AG04449 (cell line): ENCODE measurements at regions not wholly inside any gene's neighbourhood (a gene's known extent, or its start where the extent isn't known, plus 50 kb on each side); places are given as distances from the start of the nearest gene placed in this dataset.
A peak's percentile ranks its signal among the peaks of the same experiment; 100 is the strongest.

Source experiments
- CTCF ChIA-PET: fragments of 350-600 bp; formaldehyde crosslinking; extraction: SDS; loops from one replicate; lab custom pipeline; 2021; ENCODE audit warnings: antibody characterized with exemption; lab: Yijun Ruan, JAX
- POLR2A ChIA-PET: fragments of 400-600, 350-600 bp; formaldehyde crosslinking; extraction: SDS; loops from one replicate; lab custom pipeline; 2020; ENCODE audit warnings: antibody characterized with exemption, inconsistent platforms; lab: Yijun Ruan, JAX
- DNase-seq: peaks from one replicate; pipeline ENCODE4 v3.0.0-alpha.2; 2010; ENCODE audit warnings: low read depth, low spot score
- H3K4me3 ChIP-seq: 2 replicates; pipeline ENCODE4 v1.5.1; 2011; ENCODE audit warnings: low read depth, mild to moderate bottlenecking, control low read depth, low read length
- TF ChIP-seq, protein P1 (sequence below): IDR thresholded peaks from one replicate; pipeline ENCODE4 v1.5.1; 2011; ENCODE audit warnings: mild to moderate bottlenecking, moderate library complexity, low read length, control low read depth, inconsistent platforms; ENCODE audit not compliant: insufficient read depth; ENCODE audit errors: missing control alignments

DNA sequence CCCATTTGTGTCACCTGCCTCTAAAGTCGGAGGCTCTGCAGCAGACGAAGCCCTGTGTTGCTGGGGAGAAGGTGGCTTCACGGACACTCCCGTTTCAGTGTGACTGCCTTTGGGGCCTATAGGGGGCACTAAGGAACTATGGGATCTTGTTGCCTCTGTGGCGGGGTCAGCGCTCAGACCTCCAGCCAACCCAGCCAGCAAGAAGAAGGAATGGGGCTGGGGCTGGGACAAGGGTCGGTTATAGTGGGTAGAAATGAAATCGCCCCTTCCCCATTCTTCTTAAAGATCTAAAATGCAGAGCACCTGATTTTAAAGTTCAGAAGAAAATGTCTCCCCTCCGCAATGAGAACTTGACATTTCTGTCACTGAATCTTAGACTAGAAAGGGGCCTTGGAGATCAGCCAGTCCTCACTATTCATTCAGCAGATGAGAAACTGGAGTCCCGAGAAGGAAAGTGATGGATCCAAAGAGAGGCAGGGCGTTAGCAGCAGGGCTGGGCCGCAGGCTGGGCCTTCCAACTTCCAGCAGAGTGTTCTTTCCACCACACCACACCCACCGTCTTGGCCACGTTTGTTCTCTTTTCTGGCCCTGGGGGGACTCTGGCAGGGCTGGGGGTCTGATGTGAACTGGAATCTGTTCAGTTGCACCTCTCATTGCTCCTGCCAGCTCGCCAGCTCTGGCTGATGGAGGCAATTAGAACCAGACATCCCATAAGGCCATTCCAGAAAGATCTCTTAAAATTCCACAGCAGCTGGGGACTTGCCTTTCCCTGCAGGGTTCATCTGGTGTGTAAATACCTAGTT, 195.4 kb downstream of the OPA1 start:
- POLR2A ChIA-PET = no interaction called here
- no peak overlapping the region for H3K4me3 ChIP-seq
- CTCF ChIA-PET = interaction anchor here (0.9 to 16.2 kb wide), 5 partner anchors 76 to 526 kb away, joined by 3 to 416 read pairs (median 3); no protein-coding TSS in a partner anchor
- DNase-seq = no peak
- TF ChIP-seq, protein P1, sequence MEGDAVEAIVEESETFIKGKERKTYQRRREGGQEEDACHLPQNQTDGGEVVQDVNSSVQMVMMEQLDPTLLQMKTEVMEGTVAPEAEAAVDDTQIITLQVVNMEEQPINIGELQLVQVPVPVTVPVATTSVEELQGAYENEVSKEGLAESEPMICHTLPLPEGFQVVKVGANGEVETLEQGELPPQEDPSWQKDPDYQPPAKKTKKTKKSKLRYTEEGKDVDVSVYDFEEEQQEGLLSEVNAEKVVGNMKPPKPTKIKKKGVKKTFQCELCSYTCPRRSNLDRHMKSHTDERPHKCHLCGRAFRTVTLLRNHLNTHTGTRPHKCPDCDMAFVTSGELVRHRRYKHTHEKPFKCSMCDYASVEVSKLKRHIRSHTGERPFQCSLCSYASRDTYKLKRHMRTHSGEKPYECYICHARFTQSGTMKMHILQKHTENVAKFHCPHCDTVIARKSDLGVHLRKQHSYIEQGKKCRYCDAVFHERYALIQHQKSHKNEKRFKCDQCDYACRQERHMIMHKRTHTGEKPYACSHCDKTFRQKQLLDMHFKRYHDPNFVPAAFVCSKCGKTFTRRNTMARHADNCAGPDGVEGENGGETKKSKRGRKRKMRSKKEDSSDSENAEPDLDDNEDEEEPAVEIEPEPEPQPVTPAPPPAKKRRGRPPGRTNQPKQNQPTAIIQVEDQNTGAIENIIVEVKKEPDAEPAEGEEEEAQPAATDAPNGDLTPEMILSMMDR = peak; percentile 74

DNA sequence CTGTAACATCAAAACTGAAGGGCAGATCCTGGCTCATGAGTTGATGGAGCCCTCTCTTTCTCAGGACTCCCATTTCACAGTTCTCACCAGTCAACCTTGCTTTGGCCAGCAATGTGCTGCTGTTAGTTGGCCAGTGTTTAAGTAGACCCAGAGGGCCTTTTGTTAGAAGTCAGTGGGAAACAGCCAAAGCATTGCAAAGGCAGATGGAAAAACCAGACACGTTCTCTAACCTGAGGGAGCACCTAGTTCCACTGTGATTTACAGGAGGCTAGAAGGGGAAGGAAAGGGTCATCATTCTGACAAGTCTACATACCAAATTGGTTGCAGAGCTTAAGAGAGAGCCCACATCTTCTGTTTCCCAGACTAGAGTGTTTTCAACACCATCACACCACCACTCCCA, 196.4 kb downstream of the OPA1 start:
- DNase-seq = no peak
- H3K4me3 ChIP-seq = no peak overlapping the region
- CTCF ChIA-PET = interaction anchor here (0.9 to 16.2 kb wide), 3 partner anchors 8 to 525 kb away, joined by 3 to 416 read pairs (median 5); no protein-coding TSS in a partner anchor
- TF ChIP-seq, protein P1 = no peak
- POLR2A ChIA-PET = no interaction called here

DNA sequence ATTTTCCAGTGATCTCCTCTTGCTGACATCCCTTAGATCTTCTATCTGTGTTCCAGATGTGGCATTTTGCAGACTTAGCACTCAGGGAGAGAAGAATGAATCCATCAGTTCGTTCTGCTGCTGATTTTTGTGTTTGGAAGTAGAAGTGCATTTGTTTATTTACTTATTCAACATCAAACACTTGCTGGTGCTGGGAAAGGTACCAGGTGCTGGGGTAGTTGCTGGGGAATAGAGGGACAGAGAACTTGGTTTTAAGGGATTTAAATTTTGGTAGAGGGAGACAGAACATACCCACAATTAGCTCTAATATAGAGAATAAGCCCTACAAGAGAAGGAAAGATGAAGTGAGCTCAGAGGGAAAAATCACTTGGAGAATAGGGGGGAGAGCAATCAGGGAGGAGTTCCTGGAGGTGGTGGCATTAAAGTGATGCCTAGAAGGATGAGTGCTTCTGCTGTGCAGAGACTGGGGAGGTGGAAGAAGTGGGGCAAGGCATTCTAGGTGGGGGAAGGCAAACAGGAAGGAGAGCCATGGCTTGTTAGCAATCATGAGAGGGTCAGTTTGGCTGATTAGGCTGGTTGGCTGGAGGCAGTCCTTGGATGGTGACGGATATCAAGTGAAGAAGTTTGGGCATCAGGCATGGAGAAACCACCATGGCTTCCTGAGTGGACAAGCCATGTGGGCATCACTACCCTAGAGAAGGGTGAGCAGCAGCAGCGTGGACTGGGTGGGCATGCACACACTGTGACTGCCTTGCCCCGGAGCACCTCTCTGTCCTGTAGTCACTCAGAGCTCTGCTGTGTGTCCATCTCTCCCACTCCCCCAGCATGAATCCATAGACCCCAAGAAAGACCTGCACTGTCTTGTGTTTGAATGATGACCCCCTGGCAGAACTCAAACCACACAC, 197.3 kb downstream of the OPA1 start:
- DNase-seq = no peak
- POLR2A ChIA-PET = no interaction called here
- H3K4me3 ChIP-seq = no peak overlapping the region
- TF ChIP-seq, protein P1 = no peak
- CTCF ChIA-PET = interaction anchor here (1.6 to 16.2 kb wide), 2 partner anchors 9 to 524 kb away, joined by 5 to 416 read pairs; no protein-coding TSS in a partner anchor

DNA sequence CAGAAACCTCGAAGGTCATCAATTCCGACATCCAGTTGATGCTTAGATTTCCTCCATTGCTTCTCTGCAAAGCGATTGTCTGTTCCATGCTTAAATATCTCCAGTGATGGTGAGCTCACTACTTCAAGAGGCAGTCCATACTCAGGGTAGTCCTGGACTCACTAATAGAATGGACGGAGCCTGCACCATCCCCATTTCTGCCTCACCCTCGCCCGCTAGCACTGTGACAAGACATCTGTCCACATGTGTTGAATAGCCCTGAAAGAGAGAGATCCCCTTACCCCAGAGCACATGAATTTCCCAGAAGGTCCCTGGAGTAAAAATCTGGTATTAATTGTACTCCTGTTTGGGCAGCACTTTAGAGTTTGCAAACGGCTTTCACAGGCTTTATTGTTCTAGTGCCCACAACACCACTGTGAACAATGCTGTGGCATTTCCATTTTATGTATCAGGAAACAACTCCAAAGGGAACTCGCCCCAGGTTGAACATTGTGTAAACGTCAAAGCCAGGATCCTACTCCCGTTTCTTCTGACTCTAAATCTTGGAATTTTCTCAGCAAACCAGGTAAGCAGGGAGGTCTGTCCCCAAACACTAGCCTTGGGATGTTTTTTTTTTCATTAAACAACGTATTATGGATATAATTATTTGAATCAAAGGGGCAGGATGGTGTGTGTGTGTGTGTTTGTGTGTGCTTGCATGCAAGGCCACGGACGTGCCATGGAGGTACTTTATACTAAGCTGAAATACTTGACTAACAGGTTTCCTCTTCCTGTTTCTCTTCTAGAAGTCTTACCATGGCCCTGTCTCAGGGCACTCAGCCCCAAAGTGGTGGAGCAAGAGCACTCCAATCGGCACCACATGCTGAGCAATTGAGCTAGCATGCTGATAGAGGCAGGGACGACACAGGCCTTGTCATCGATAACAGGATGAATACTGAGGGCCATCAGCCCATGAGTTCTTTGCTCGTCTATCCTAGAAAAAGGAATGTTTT, 198.3 kb downstream of the OPA1 start:
- TF ChIP-seq, protein P1 = no peak
- POLR2A ChIA-PET = no interaction called here

DNA sequence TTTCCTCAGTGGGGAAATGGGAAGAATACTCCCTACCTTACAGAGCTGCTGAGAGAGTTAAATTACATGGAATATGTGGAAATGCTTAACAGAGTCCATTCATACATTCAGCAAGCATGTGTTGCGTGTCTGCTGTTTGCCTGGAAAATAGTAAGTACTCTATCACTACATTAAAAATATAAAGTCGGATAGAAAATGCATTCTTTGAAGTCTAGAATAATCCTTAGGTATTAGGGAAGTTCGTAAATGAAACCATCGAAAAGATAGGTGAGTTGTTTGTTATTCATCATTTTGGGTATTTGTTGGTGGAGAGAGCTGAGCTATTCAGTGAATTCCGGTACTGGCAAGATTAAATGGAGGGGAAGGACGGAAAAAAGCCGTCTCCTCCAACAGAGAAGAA, 200.1 kb downstream of the OPA1 start:
- no peak for DNase-seq
- POLR2A ChIA-PET = no interaction called here
- TF ChIP-seq, protein P1 = no peak
- H3K4me3 ChIP-seq = no peak overlapping the region
- CTCF ChIA-PET = interaction anchor here (1.6 kb wide), 1 partner anchor 523 kb away, joined by 4 read pairs; no protein-coding TSS in a partner anchor

More for the DNA sequence above, 198.3 kb downstream of the OPA1 start:
- DNase-seq = no peak
- no peak overlapping the region for H3K4me3 ChIP-seq
- CTCF ChIA-PET = interaction anchor here (16.2 kb wide), 1 partner anchor 523 kb away, joined by 416 read pairs; no protein-coding TSS in a partner anchor
